GM12878 (cell line): ENCODE measurements at regions not wholly inside any gene's neighbourhood (a gene's known extent, or its start where the extent isn't known, plus 50 kb on each side); places are given as distances from the start of the nearest gene placed in this dataset.

Source experiments
- ATAC-seq: fragments of 200-7000 bp; cut with Tn5 transposase; 3 replicates; pipeline ENCODE4 v1.9.1; 2020; ENCODE audit warnings: mild to moderate bottlenecking, moderate library complexity
- BruUV-seq: library from RNA; stranded (reverse); fragments of 400-500 nt; replicated peaks from 2 replicates; lab custom pipeline; 2021; lab: Mats Ljungman, UMichigan
- CTCF ChIA-PET: fragments of 300-600 bp; sonication (Branson Sonifier 250); formaldehyde crosslinking; extraction: SDS; loops from one replicate; lab custom pipeline; 2021; ENCODE audit warnings: inconsistent platforms; lab: Yijun Ruan, JAX
- POLR2A ChIA-PET: fragments of 350-600 bp; formaldehyde crosslinking; extraction: SDS; loops from one replicate; lab custom pipeline; 2021; ENCODE audit warnings: inconsistent platforms; lab: Charles Lee
- RAD21 ChIA-PET: fragments of 300-600 bp; sonication (Branson Sonifier 250); formaldehyde crosslinking; loops from one replicate; lab custom pipeline; 2023; ENCODE audit warnings: antibody characterized with exemption; ENCODE audit not compliant: unreplicated experiment; lab: Charles Lee
- SMC1A ChIA-PET: fragments of 300-600 bp; sonication (Branson Sonifier 250); formaldehyde crosslinking; loops from one replicate; lab custom pipeline; 2023; ENCODE audit not compliant: unreplicated experiment, uncharacterized antibody; lab: Charles Lee
- DNase-seq: peaks from one replicate; pipeline ENCODE4 v3.0.0-alpha.2; 2011; ENCODE audit warnings: low read depth, low spot score
- FAIRE-seq: peaks from 3 replicates; lab custom pipeline; 2011; peaks lifted over from hg19 to GRCh38; lab: Jason Lieb, UNC
- H2AFZ ChIP-seq: 2 replicates; pipeline ENCODE4 v1.6.0; 2011; ENCODE audit warnings: low read depth, low read length, control low read depth; ENCODE audit not compliant: control insufficient read depth
- H3K27ac ChIP-seq: 2 replicates; pipeline ENCODE4 v1.5.1; 2011; ENCODE audit warnings: control low read depth; ENCODE audit not compliant: control insufficient read depth, insufficient read depth
- H3K27me3 ChIP-seq, 2 experiments: replicated peaks in 1 of 2; 2 replicates each; pipeline versions ENCODE4 v1.6.0 to v1.6.1; 2011; ENCODE audit warnings: low read length in 1 of 2; ENCODE audit not compliant: control insufficient read depth in 2 of 2, insufficient read depth in 2 of 2
- H3K36me3 ChIP-seq, 2 experiments: 2 replicates each; pipeline ENCODE4 v1.5.1; 2011; ENCODE audit warnings: low read length in 1 of 2; ENCODE audit not compliant: control insufficient read depth in 2 of 2, insufficient read depth in 2 of 2
- H3K4me1 ChIP-seq: 2 replicates; pipeline ENCODE4 v1.6.1; 2011; ENCODE audit warnings: mild to moderate bottlenecking, low read length, moderate library complexity, mixed read lengths; ENCODE audit not compliant: control insufficient read depth, insufficient read depth
- H3K4me2 ChIP-seq: 2 replicates; pipeline ENCODE4 v1.6.0; 2011; ENCODE audit warnings: control low read depth; ENCODE audit not compliant: control insufficient read depth, insufficient read depth
- H3K4me3 ChIP-seq: fragments of 200-600 bp; sonication (generic); 2 replicates; pipeline ENCODE4 v1.5.1; 2016
- H3K79me2 ChIP-seq: 2 replicates; pipeline ENCODE4 v1.6.0; 2011; ENCODE audit warnings: low read length; ENCODE audit not compliant: control insufficient read depth, insufficient read depth
- H3K9ac ChIP-seq: 2 replicates; pipeline ENCODE4 v1.8.0; 2011; ENCODE audit warnings: low read length, control low read depth, mixed read lengths; ENCODE audit not compliant: control insufficient read depth, insufficient read depth
- H3K9me3 ChIP-seq: replicated peaks from 3 replicates; pipeline ENCODE4 v1.5.1; 2011; ENCODE audit warnings: mild to moderate bottlenecking, low read length; ENCODE audit not compliant: control insufficient read depth, insufficient read depth
- H4K20me1 ChIP-seq: 2 replicates; pipeline ENCODE4 v1.6.0; 2011; ENCODE audit not compliant: control insufficient read depth, insufficient read depth
- BMI1 ChIP-seq: fragments of 450-650 bp; IDR thresholded peaks from 2 replicates; pipeline ENCODE4 v1.6.1; 2016; ENCODE audit warnings: mild to moderate bottlenecking, moderate library complexity, borderline replicate concordance
- CBFB ChIP-seq: IDR thresholded peaks from 2 replicates; pipeline ENCODE4 v1.6.1; 2016; ENCODE audit warnings: antibody characterized with exemption, low read depth
- ETV6 ChIP-seq, 2 experiments: fragments of 450-650 bp in 1 of 2; IDR thresholded peaks in 1 of 2; conservative IDR thresholded peaks in 1 of 2; 2 replicates each; pipeline ENCODE4 v1.6.1; 2014; ENCODE audit warnings: antibody characterized with exemption in 1 of 2, borderline replicate concordance in 1 of 2, low read depth in 1 of 2, mild to moderate bottlenecking in 1 of 2, moderate library complexity in 1 of 2
- FOXM1 ChIP-seq: IDR thresholded peaks from 2 replicates; pipeline ENCODE4 v1.6.1; 2012; ENCODE audit warnings: low read depth, mild to moderate bottlenecking, inconsistent platforms, low read length, moderate library complexity
- GABPA ChIP-seq: IDR thresholded peaks from 2 replicates; pipeline ENCODE4 v1.6.1; 2014; ENCODE audit warnings: antibody characterized with exemption, low read depth, mild to moderate bottlenecking, inconsistent platforms
- KDM1A ChIP-seq: fragments of 200-600 bp; sonication (generic); IDR thresholded peaks from 2 replicates; pipeline ENCODE4 v1.6.1; 2016; ENCODE audit warnings: borderline replicate concordance
- KLF5 ChIP-seq: fragments of 450-650 bp; IDR thresholded peaks from 2 replicates; pipeline ENCODE4 v1.6.1; 2014; ENCODE audit warnings: mild to moderate bottlenecking; ENCODE audit not compliant: partially characterized antibody
- NBN ChIP-seq: fragments of 450-650 bp; IDR thresholded peaks from 2 replicates; pipeline ENCODE4 v1.6.1; 2016
- NFYA ChIP-seq: IDR thresholded peaks from 2 replicates; pipeline ENCODE4 v1.6.1; 2011; ENCODE audit warnings: low read depth, mild to moderate bottlenecking, low read length, improper control_type of control experiment, borderline replicate concordance
- NFYB ChIP-seq: IDR thresholded peaks from 2 replicates; pipeline ENCODE4 v1.6.1; 2011; ENCODE audit warnings: low read depth, mild to moderate bottlenecking, low read length, improper control_type of control experiment, moderate library complexity; ENCODE audit not compliant: insufficient read depth
- POU2F2 ChIP-seq: IDR thresholded peaks from 3 replicates; pipeline ENCODE4 v1.6.1; 2011; ENCODE audit warnings: low read depth, mild to moderate bottlenecking, low read length, borderline replicate concordance
- RAD21 ChIP-seq: IDR thresholded peaks from 2 replicates; pipeline ENCODE4 v1.6.1; 2011; ENCODE audit warnings: mild to moderate bottlenecking, low read depth, low read length, moderate library complexity; ENCODE audit not compliant: insufficient read depth
- RAD51 ChIP-seq: fragments of 450-650 bp; IDR thresholded peaks from 2 replicates; pipeline ENCODE4 v1.6.1; 2016; ENCODE audit warnings: moderate library complexity, mild to moderate bottlenecking, inconsistent platforms
- SMAD5 ChIP-seq: IDR thresholded peaks from 2 replicates; pipeline ENCODE4 v1.6.1; 2016; ENCODE audit warnings: antibody characterized with exemption, low read depth
- SREBF2 ChIP-seq: IDR thresholded peaks from 2 replicates; pipeline ENCODE4 v1.6.1; 2012; ENCODE audit warnings: mild to moderate bottlenecking, low read length
- ZBTB11 ChIP-seq: fragments of 450-650 bp; formaldehyde crosslinking; IDR thresholded peaks from 2 replicates; pipeline ENCODE4 v1.5.0; 2022; ENCODE audit warnings: mild to moderate bottlenecking, missing genetic modification characterization
- in situ Hi-C: fragments of 300-500 bp; cut with MboI; formaldehyde crosslinking; loops from 9 replicates; pipeline ENCODE4 v1.14.3; 2018; ENCODE audit warnings: mixed read lengths
- intact Hi-C: fragments of 100-400 bp; cut with micrococcal nuclease; formaldehyde crosslinking; loops from one replicate; pipeline ENCODE4 v1.14.2; 2022; ENCODE audit not compliant: unreplicated experiment
- TF ChIP-seq, protein P1 (sequence below): fragments of 450-650 bp; IDR thresholded peaks from 2 replicates; pipeline ENCODE4 v1.6.1; 2017; ENCODE audit warnings: mild to moderate bottlenecking

DNA sequence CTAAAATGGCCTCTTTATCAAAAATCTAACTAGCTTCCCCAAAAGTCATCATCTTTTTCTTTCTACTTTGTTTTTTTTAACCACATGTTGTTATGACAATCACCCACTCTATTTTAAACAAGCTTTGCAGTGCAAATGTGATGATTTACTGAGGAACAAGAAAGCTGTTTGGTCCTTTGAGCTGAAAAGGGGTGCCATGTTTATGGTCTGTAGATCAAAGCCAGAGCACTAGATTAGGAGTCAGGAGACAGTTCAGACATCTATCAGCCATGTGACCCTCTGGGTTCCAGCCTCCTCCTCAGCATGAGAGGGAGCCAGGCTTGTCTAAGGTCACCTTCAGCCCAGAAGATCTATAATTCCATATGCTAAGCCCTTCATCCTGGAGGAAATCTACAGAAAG, 65.9 kb downstream of the RPL22L1 start:
- Histone ChIP-seq H3K27ac (no peak overlapping the region), H4K20me1 (no peaks in the 10 kb centered on the region), H3K4me1 (no peaks in the 10 kb centered on the region), H3K9me3 (no peaks in the 10 kb centered on the region), H3K9ac (no peak overlapping the region), H3K27me3 (peaks cover 0 to 1% of the 10 kb centered on the region in 2 experiments; a peak in 1 of 4 replicates), H3K79me2 (no peaks in the 10 kb centered on the region), H2AFZ (no peak overlapping the region), H3K4me3 (no peak overlapping the region), H3K4me2 (no peak overlapping the region), H3K36me3 (no peaks in the 10 kb centered on the region)
- ChIA-PET SMC1A (interaction anchor here (1.3 kb wide), 1 partner anchor 11 kb away, joined by 4 read pairs; no protein-coding TSS in a partner anchor), POLR2A (no interaction called here), RAD21 (interaction anchor here (1.4 to 1.8 kb wide), 2 partner anchors 8 to 390 kb away, joined by 3 to 6 read pairs; no protein-coding TSS in a partner anchor), CTCF (interaction anchor here (1.2 to 3.2 kb wide), 3 partner anchors 8 to 391 kb away, joined by 3 to 21 read pairs (median 8); no protein-coding TSS in a partner anchor)
- ATAC-seq (no peak), FAIRE-seq (no peak), DNase-seq (no peak)
- in situ Hi-C loops (no loop called here), intact Hi-C loops (no loop called here)
- TF ChIP-seq RAD51 = no peak
- TF ChIP-seq NFYB = no peak
- no peak for TF ChIP-seq SMAD5
- no peak for TF ChIP-seq FOXM1
- no peak for TF ChIP-seq POU2F2
- TF ChIP-seq KLF5 = no peak
- no peak for TF ChIP-seq SREBF2
- TF ChIP-seq, protein P1, sequence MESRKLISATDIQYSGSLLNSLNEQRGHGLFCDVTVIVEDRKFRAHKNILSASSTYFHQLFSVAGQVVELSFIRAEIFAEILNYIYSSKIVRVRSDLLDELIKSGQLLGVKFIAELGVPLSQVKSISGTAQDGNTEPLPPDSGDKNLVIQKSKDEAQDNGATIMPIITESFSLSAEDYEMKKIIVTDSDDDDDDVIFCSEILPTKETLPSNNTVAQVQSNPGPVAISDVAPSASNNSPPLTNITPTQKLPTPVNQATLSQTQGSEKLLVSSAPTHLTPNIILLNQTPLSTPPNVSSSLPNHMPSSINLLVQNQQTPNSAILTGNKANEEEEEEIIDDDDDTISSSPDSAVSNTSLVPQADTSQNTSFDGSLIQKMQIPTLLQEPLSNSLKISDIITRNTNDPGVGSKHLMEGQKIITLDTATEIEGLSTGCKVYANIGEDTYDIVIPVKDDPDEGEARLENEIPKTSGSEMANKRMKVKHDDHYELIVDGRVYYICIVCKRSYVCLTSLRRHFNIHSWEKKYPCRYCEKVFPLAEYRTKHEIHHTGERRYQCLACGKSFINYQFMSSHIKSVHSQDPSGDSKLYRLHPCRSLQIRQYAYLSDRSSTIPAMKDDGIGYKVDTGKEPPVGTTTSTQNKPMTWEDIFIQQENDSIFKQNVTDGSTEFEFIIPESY = no peak
- TF ChIP-seq ZBTB11 = no peak
- TF ChIP-seq CBFB = no peak
- TF ChIP-seq GABPA = no peak
- no peak for TF ChIP-seq NFYA
- TF ChIP-seq RAD21 = no peak
- no peak for TF ChIP-seq ETV6 (conservative IDR thresholded peaks at IDR 0.05 in 1 of 2, IDR thresholded peaks at IDR 0.05 in 1 of 2; ENCODE audit: borderline replicate concordance in 1 of 2, low read depth in 1 of 2)
- TF ChIP-seq KDM1A = no peak
- no peak for TF ChIP-seq BMI1
- TF ChIP-seq NBN = no peak
- BruUV-seq = no TSS peak
